HG02798 (cell line): ENCODE measurements at regions not wholly inside any gene's neighbourhood (a gene's known extent, or its start where the extent isn't known, plus 50 kb on each side); places are given as distances from the start of the nearest gene placed in this dataset.
A peak's percentile ranks its signal among the peaks of the same experiment; 100 is the strongest.

Source experiments
- ATAC-seq: cut with Tn5 transposase; IDR thresholded peaks from one replicate; pipeline ENCODE4 v1.9.1; 2021; ENCODE audit warnings: mild to moderate bottlenecking; ENCODE audit not compliant: unreplicated experiment, poor library complexity

GRCh38 chr3:46091741-46092701, 64.7 kb upstream of the XCR1 start:
- no peak for ATAC-seq

- no peak for ATAC-seq
Measured at GRCh38 chr3:46091046-46091445, 63.8 kb upstream of the XCR1 start.

GRCh38 chr3:46090161-46090591, 62.9 kb upstream of the XCR1 start:
- no peak for ATAC-seq

GRCh38 chr3:46089237-46090011, 62.1 kb upstream of the XCR1 start:
- ATAC-seq = peak; percentile 62

- no peak for ATAC-seq
Measured at GRCh38 chr3:46087871-46088270, 60.6 kb upstream of the XCR1 start.

GRCh38 chr3:46086986-46087385, 59.7 kb upstream of the XCR1 start:
- no peak for ATAC-seq

GRCh38 chr3:46086083-46086437, 58.8 kb upstream of the XCR1 start:
- ATAC-seq = no peak

GRCh38 chr3:46085421-46086082, 58.3 kb upstream of the XCR1 start:
- no peak for ATAC-seq

GRCh38 chr3:46083956-46084355, 56.7 kb upstream of the XCR1 start:
- ATAC-seq = no peak

GRCh38 chr3:46082849-46083248, 55.6 kb upstream of the XCR1 start:
- no peak for ATAC-seq

GRCh38 chr3:46082021-46082420, 54.7 kb upstream of the XCR1 start:
- no peak for ATAC-seq

GRCh38 chr3:46080969-46081345, 53.7 kb upstream of the XCR1 start:
- no peak for ATAC-seq

- no peak for ATAC-seq
Measured at GRCh38 chr3:46080124-46080968, 53.1 kb upstream of the XCR1 start.

GRCh38 chr3:46078712-46079400, 51.6 kb upstream of the XCR1 start:
- peak; percentile 77 for ATAC-seq
